Superior temporal gyrus (tissue), 1 donor: ENCODE measurements at regions not wholly inside any gene's neighbourhood (a gene's known extent, or its start where the extent isn't known, plus 50 kb on each side); places are given as distances from the start of the nearest gene placed in this dataset.

Experiments used
- DNase-seq: peaks from one replicate; pipeline ENCODE4 v3.0.0-alpha.2; 2016; ENCODE audit errors: extremely low spot score

DNA sequence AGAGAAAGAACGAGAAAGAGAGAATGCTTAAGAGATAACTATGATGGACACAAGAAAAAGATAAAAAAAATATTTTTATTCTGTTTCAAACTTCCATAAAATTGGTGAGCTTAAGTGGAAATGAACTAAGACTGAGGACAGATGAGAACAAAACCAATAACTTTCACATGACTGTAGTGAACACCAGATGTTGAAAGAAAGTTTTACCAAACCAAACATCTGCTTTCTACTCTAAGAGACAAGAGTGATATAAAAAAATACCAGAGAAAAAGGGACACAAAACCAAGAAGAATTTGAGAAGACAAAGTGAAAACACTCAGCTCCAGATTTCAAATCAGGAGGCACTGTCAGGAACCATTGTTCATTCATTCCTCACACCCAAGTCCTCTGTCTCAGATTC is 147.9 kb downstream of the IMPG2 start:
- no peak for DNase-seq

DNA sequence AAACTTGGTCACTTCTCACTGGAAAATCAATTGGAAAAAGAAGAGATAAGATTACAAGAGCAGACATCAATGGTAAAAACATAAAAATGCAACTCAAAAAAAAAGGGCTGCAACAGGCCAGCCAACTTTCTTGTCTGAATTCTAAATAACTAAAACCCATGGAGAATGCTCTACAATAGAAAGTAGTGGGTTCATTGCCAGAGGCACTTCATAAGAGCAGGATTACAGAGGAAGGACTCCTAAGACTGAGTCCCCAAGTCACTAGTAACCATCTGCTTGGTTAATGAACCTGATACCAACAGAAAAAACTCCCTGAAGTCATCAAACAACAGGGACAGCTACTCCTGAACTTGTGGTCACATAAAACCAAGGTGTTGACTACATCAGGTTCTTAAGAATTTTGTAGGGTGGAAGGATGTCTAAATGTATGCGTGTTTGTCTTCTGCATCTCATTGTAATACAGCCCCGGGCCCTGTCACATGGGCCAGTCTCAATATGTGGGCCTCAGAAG is 148.6 kb downstream of the IMPG2 start:
- no peak for DNase-seq

DNA sequence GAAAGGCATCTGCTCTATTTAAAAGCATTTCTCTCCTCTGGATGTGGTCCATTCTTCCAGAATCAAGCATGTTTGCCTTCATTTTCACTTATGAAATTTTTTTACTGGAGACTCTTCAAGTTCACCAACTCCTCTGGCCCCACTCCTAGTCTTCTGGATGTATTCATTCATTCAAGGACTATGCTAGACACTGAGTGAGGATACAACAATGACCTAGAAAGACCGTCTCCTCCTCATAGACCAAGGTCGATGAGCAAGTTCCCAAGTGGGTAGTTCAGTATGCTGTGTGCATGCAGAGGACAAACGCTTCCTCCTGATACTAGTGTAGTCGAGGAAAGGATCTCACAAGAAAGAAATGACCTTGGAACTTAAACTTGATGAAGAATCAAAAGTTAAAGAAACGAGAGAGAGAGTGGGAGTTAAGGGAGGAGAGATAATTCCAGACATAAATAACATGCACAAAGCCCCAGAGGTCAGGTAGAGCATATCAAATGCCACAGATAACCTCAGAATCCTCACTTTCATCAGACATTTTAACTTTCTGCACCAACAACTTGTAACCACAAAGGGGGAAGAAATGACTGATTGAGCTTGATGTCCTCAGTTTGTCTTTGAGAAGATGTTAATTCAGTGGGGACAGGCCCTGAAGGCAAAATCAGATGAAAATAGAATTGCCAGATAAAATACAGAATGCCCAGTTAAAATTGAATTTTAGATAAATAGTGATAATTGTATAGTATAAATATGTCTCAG is 149.4 kb downstream of the IMPG2 start:
- DNase-seq = no peak

DNA sequence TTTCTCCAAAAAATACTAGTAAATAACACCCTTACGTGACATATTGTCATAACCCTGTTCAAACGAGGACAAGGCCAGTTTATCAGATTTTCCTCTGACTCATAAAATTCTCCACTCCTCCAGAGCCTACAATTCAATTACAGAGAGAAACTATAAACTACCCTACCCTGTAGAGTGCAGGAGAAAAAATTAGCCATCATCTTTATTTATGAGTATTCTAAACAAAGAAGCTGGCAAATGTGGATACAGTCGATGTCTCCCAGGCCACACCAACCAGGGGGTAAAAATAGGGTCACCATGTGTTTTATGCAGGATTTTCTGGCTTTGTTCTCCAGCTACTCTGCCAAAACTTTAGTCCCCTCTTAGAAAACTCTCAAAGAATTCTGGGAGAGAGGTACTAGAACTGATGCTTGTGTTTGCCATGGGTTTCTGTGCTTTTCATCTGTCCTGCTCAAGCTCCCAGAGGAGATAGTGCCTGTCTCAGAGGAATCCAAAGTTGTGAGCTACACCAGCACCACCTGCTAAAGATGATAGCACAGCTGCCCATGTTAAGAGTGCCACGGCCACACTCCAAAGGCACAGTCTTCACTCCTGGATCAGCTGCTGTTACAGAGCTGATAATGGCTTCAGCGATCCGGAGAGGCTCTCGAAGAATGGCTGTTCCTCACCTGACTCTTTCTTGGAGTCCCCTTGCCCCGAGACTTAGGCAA is 150.2 kb downstream of the IMPG2 start:
- DNase-seq = no peak

DNA sequence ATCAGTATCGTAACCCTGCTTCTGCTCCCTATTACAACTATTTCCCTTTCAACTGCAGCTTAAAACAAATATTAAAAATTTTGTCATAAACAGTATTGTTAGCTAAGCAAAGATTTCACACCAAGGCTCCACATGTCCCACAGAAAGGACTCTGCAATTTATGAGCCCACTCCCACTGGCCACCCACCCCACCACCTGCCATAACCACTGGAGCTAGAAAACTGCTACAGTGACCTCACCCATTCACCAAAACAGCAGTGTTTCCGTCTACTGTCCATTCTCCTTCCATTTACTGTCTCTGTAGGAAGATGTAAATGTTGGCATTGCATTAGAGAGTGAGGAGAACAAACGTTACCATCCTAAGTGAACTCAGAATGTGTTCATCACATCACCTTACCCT is 150.9 kb downstream of the IMPG2 start:
- no peak for DNase-seq

DNA sequence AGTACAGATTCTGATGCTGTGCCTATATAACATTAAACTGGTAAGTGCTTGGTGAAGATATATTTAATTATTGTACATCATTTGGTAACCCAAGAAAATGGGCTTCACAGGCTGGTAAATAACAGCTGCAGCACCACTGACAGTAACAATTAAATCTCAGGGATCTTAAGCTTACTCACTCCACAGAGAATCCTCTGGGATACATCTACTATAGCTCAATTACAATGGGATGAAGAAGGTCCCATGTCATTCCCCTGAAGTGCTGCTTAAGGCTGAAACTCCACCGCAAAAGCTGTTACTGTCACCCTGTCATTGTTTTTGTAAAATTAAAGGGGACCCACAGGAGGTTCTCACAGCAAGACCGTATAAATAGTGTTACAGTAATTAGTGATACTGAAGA is 153.0 kb downstream of the IMPG2 start:
- no peak for DNase-seq

DNA sequence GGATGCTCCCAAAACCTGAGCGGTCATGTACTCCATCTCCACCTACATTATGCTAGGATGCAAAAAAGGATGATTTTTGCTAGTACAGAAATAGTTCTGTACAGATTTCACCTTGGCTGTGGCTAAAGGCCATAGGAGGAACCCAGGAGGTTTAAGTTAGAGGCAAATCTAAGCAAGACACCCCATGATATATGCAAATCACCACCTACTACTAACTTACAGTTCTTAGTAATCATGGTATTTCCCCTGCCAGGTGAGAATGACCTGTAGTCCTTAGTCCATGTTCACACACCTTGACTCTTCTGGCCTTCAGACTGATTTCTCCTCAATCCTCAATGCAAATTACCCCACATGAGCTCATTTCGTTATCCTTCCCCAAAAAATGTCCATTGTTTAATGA is 154.2 kb downstream of the IMPG2 start:
- no peak for DNase-seq

DNA sequence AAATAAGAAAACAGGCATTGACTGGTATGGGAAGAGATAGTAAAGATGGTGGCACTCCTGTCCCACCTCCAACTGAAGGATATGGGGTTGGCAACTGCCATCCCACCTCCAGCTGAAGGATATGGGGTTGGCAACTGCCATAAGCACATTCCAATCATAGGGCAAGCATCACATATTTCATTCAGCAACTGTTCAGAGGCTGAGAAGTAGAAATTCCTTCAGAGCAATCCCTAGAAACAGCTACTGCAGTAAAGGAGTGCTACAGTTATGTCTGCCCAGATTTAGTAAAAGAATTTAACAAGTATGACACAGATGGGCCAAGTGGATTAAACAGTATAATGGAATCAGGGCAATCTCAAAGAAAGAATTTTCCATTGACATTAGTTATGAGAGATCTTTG is 156.8 kb downstream of the IMPG2 start:
- no peak for DNase-seq

DNA sequence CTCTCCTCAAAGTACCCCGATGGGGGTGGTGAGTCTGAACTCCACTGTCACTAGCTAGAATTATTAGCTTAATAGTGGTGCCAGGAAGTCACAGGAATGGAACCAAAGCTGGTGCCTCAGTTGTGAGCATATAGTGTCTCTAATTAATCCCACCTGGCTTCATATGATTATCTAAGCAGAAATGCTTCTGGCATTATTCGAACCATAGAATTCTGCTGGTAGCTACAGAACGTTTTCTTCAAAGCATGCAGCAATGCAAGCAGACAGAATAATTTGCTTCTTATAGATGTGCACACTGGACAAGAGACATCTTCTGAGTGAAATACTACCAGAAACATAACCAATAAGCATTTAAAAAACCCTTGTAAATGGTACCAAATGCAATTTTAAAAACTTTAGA is 160.9 kb downstream of the IMPG2 start:
- no peak for DNase-seq

DNA sequence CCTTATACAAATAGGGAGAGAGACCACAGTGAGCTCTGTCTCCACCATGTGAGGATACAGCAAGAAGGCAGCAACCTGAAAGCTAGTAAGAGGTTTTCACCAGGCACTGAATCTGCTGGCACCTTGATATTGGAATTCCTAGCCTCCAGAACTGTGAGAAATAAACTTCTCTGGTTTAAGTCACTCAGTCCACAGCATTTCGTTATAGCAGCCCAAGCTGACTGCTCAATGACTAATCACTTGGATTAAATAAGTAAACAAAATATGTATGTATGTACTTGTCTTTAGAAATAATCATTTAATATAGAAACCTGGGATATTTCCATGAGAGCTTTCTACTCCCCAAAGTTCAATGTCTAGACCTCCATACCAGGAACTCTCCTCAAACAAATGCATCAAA is 162.0 kb downstream of the IMPG2 start:
- no peak for DNase-seq

DNA sequence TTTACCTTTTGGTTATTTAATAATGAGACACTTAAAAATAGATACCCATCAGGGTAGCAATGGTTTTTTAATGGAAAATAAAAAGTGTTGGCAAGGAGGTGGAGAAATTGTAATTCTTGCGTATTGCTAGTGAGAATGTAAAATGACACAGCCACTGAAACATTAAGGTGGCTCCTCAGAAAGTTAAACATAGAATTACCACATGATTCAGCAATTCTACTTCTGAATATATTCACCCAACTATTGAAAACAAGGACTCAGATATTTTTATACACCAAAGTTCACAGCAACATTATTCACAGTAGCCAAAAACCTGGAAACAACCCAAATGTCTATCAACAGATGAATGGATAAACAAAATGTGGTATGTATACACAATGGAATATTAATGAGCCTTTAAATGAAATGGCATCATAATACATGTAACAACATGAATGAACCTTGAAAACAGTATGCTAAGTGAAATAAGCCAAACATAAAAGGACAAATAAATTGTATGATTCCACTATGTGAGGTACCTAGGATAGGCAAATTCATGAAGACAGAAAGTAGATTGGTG is 163.5 kb downstream of the IMPG2 start:
- no peak for DNase-seq

DNA sequence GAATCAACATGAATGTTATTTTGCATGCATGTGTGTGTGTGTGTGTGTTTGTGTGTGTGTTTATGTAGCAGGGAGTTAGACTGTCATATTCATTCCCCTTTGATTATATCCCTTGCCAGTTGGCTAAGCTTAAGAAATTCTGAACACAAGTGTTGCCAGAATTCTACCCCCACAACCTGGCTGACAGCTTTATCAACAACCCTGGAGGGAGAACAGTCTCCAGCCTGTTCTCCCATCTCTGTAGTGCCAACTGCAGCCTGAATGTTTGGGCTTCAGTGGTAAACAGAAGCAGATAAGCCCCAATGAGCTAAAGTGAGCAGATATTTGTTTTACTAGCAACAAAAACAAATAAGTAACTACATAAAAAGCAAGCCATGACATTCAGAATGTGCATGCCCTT is 162.6 kb upstream of the ABI3BP start:
- DNase-seq = no peak

DNA sequence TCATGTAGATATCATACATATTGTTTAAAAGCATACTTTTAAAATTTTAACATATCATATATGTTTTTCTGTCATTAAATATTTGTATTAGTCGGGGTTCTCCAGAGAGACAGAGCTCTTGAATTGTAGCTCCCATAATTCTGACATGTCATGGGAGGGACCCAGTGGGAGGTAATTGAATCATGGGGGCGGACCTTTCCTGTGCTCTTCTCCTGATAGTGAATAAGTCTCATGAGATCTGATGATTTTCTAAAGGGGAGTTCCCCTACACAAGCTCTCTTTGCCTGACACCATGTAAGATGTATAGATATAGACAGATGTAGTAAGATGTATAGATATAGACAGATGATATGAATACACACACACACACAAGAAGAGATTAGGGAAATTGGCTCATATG is 161.2 kb upstream of the ABI3BP start:
- no peak for DNase-seq

DNA sequence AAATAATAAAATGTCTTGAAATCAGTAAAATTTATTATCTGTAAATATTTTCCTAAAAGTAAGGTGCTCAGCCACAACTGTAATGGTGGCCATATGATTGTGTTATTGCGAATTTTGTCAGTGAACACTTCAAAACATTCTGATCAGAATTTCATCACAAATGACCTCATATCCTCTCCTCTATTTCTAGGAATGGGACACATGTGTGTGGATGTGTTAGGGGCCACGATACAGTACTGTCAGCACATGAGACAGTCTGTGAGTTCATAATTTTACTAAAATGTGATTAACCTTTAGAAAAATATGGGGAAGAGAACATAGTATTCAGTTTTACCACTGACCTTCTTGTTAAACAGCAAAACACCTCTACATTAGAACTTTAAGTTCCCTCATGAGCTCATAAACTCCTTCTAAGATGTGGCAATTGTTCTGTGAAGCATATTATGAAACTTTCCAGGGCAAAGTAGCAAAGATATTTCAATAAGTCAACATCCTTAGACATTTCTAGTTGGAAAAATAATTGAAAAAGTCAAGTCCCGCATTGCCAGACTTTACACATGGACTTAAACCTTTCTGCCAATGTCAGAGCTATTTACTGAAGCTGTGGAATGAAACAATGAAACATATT is 158.2 kb upstream of the ABI3BP start:
- no peak for DNase-seq

DNA sequence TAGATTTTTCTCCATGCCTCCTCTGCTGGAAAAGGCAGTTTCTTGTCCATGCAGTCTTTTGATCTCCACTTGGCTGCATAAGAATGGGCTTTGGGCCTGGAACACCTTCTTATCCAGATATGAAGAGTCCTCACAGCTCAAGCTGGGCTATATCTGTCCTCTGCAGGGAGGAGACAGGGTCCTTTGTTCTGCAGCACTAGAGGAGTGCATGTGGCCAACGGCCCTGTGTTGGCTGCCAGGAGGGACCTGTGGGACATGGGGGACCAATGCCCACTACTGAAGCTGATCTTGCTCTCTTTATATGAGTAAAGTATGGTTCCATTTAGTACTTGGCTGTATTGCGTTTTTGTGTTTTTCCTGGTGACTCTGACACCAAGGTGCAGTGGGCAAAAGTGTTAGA is 157.3 kb upstream of the ABI3BP start:
- DNase-seq = no peak

DNA sequence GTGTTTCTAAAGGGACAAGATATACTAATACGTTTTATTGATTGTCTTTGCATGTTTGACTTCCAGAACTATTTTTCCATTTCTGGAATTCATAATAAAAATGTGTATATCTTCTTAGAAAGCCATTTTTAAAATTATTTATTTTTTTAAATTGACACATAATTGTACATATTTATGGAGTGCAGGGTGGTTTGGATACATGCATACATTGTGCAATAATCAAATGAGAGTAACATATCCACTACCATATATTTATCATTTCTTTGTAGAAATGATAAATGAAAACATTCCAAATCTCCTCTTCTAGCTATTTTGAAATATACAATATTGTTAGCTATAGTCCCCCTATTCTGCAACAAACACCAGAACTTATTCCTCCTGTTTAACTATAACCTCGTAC is 156.5 kb upstream of the ABI3BP start:
- DNase-seq = no peak

DNA sequence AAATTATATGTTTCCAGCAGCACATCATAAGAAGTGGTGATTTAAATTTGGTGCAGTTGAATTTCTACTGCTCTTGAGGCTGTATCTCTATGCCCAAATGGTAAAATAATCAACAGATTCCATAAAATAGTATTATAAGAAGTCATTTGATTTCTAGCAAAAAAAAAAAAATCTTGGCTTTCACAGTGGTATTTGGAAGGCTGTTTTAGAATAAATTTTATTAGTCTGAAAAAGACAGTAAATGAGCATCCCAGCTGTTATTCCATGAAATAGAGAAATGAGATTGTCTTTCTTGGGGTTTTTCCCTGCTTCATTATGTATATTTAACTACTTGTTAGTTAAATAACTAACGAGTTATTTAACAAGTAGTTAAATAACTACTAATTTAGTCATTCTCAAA is 156.0 kb upstream of the ABI3BP start:
- DNase-seq = no peak

DNA sequence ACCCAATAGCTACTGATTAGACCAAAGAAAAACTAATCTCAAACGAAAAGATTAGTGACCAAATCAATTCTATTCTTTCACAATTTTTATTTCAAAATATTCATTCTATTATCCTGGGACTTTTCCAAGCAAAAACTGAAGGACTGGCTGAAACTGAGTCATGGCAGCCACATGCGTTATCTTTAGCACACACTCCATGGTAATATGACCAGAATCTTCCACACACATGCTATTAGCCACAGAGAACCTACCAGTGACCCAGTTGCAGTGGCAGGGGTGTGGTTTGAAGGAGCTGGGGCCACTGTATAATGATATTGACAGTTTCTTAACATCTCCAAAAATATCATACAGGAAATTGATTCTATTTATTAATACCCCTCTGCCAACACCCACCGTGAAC is 154.8 kb upstream of the ABI3BP start:
- DNase-seq = no peak

DNA sequence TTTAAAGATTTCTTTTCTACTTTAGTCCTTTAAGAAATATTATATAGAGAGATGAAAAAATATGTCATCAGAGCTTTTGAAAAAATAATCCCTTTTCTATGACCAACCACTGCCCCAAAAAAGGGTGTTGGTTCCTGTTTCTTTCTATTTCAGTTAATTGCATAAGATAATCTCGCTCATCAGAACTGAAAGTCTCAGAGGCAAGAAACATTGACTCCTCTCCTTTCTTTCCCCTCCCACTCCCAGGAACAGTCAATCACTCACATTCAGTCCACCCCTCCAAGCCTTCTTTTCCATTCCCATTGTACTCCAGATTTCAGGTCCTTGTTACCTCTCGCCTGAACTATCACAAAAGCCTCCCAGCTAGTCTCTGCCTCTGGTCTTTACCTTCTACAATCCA is 153.7 kb upstream of the ABI3BP start:
- DNase-seq = no peak

DNA sequence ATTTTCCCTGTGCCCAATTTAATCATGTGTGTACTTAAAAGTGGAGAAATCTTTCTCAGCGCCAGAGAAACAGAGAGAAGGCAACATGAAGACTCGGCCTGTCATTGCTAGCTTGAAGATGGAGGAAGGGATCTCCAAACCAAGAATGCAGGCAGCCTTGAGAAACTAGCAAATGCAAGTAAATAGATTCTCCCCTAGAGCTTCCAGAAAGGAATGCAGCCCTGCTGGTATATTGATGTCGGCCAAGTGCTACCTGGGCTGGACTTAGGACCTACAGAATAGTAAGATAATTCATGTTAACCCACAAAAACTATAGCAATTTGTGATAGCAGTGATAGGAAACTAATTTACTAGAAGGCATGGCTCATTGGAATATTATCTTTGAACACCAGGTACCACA is 150.9 kb upstream of the ABI3BP start:
- no peak for DNase-seq

DNA sequence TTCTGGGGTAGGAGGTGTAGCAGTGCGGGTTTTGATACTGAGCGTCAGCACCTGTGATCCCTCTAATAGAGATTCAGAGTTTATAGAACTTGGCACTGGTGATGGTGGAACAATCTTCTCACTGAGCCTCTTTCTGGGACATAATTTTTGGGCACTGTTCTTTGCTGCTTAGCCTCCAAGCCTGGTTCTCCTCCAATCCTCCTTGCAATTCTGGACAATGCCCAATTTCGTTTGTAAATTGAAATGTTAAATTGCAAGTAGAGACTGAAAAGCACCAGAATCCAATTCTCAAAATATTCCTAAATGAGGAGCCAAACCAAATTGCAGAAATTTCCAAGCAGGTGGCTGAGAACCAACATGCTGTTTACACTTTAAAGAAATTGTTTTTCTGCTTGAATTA is 149.8 kb upstream of the ABI3BP start:
- DNase-seq = peak; percentile 58

DNA sequence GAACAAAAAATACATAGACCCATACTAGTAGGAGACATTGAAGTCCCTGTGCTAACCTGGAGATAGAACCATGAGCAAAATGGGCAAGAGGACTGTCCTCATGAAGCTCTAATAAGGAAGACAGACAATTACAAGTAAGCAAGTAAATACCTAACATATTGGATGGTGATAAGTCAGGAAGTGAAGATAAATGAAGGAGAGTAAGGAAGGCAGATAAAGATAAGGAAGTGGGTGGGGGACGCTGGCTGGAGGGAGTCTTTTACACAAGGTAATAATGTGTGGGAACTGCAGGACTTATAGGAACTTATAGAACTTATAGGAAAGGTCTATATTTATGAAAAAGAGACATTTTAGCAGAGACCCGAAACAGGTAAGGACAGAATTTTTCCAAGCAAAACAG is 148.9 kb upstream of the ABI3BP start:
- no peak for DNase-seq

DNA sequence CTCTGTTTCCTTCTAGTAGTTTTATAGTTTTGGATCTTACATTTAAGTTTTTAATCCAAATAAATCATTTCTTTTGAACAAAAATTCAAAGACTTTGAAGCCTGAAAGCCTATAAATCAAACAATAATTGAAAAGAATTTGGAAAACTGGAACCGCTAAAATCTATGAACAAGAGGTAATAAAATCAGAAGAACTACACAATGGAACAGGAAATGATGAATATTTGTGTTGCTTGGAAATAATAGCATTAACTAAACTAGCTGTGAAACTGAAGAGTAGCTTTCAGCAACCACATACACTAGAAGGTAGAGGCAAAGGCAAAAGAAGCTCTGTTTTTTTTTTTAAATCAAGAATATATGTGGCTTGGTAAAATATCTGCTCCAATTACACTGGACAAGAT is 147.9 kb upstream of the ABI3BP start:
- DNase-seq = no peak
